DND-41 (cell line): ENCODE measurements at regions not wholly inside any gene's neighbourhood (a gene's known extent, or its start where the extent isn't known, plus 50 kb on each side); places are given as distances from the start of the nearest gene placed in this dataset.

ENCODE experiments used
- ATAC-seq: fragments of 200-7000 bp; cut with Tn5 transposase; 3 replicates; pipeline ENCODE4 v1.9.1; 2021; ENCODE audit warnings: low read depth; ENCODE audit not compliant: insufficient read depth
- DNase-seq: peaks from one replicate; pipeline ENCODE4 v3.0.0-alpha.2; 2020
- H2AFZ ChIP-seq: 2 replicates; pipeline ENCODE4 v1.6.0; 2012; ENCODE audit warnings: low read depth, low read length
- H3K27ac ChIP-seq: 2 replicates; pipeline ENCODE4 v1.5.1; 2012; ENCODE audit warnings: low read length, inconsistent platforms
- H3K27me3 ChIP-seq: fragments of 200-600 bp; sonication (generic); 2 replicates; pipeline ENCODE4 v1.6.0; 2012; ENCODE audit warnings: low read length, mild to moderate bottlenecking, inconsistent platforms; ENCODE audit not compliant: insufficient read depth, poor library complexity
- H3K36me3 ChIP-seq: 2 replicates; pipeline ENCODE4 v1.5.1; 2012; ENCODE audit warnings: low read length, inconsistent platforms; ENCODE audit not compliant: insufficient read depth
- H3K4me1 ChIP-seq: 2 replicates; pipeline ENCODE4 v1.5.1; 2012; ENCODE audit warnings: mild to moderate bottlenecking, low read length; ENCODE audit not compliant: insufficient read depth
- H3K4me2 ChIP-seq: 2 replicates; pipeline ENCODE4 v1.6.0; 2012; ENCODE audit warnings: mild to moderate bottlenecking, moderate library complexity, low read length, inconsistent platforms; ENCODE audit not compliant: insufficient read depth
- H3K4me3 ChIP-seq, 2 experiments: fragments of 200-600 bp in 1 of 2; shearing (Covaris generic) in 1 of 2; 2 replicates each; pipeline ENCODE4 v1.5.1; 2012 to 2016; ENCODE audit warnings: inconsistent platforms in 2 of 2, low read length in 2 of 2, mild to moderate bottlenecking in 2 of 2, low read depth in 1 of 2, moderate library complexity in 1 of 2
- H3K79me2 ChIP-seq: 2 replicates; pipeline ENCODE4 v1.6.0; 2012; ENCODE audit warnings: low read length, inconsistent platforms; ENCODE audit not compliant: insufficient read depth
- H3K9ac ChIP-seq: 2 replicates; pipeline ENCODE4 v1.6.0; 2012; ENCODE audit warnings: low read depth, mild to moderate bottlenecking, inconsistent platforms, low read length, moderate library complexity
- H3K9me3 ChIP-seq: 2 replicates; pipeline ENCODE4 v1.5.1; 2012; ENCODE audit warnings: low read length, moderate library complexity, mild to moderate bottlenecking, inconsistent platforms; ENCODE audit not compliant: insufficient read depth, severe bottlenecking
- H4K20me1 ChIP-seq: 2 replicates; pipeline ENCODE4 v1.6.0; 2012; ENCODE audit warnings: low read length; ENCODE audit not compliant: insufficient read depth
- EZH2 ChIP-seq: IDR thresholded peaks from 3 replicates; pipeline ENCODE4 v1.6.1; 2012; ENCODE audit warnings: borderline replicate concordance, low read depth, mild to moderate bottlenecking, moderate library complexity, low read length, inconsistent platforms; ENCODE audit not compliant: severe bottlenecking
- TF ChIP-seq, protein P1 (sequence below): IDR thresholded peaks from 2 replicates; pipeline ENCODE4 v1.5.1; 2012; ENCODE audit warnings: borderline replicate concordance, low read length, moderate library complexity, mild to moderate bottlenecking; ENCODE audit not compliant: poor library complexity, severe bottlenecking; ENCODE audit errors: extremely low read depth

- no peak for ATAC-seq
- no peaks in the 10 kb centered on the region for H4K20me1 ChIP-seq
- no peak overlapping the region for H3K27ac ChIP-seq
- peaks cover 3% of the 10 kb centered on the region for H3K27me3 ChIP-seq
- no peak overlapping the region for H3K4me2 ChIP-seq
- no peaks in the 10 kb centered on the region for H3K36me3 ChIP-seq
- TF ChIP-seq, protein P1, sequence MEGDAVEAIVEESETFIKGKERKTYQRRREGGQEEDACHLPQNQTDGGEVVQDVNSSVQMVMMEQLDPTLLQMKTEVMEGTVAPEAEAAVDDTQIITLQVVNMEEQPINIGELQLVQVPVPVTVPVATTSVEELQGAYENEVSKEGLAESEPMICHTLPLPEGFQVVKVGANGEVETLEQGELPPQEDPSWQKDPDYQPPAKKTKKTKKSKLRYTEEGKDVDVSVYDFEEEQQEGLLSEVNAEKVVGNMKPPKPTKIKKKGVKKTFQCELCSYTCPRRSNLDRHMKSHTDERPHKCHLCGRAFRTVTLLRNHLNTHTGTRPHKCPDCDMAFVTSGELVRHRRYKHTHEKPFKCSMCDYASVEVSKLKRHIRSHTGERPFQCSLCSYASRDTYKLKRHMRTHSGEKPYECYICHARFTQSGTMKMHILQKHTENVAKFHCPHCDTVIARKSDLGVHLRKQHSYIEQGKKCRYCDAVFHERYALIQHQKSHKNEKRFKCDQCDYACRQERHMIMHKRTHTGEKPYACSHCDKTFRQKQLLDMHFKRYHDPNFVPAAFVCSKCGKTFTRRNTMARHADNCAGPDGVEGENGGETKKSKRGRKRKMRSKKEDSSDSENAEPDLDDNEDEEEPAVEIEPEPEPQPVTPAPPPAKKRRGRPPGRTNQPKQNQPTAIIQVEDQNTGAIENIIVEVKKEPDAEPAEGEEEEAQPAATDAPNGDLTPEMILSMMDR: no peak
- TF ChIP-seq EZH2: no peak
- no peak overlapping the region for H3K4me3 ChIP-seq
- no peak overlapping the region for H3K9ac ChIP-seq
- no peak for DNase-seq
- no peaks in the 10 kb centered on the region for H3K79me2 ChIP-seq
- H2AFZ ChIP-seq: no peak overlapping the region
- no peaks in the 10 kb centered on the region for H3K4me1 ChIP-seq
- H3K9me3 ChIP-seq: no peaks in the 10 kb centered on the region
Observed at GRCh38 chr17:6187836-6188235, 117.7 kb downstream of the WSCD1 start.

DNA sequence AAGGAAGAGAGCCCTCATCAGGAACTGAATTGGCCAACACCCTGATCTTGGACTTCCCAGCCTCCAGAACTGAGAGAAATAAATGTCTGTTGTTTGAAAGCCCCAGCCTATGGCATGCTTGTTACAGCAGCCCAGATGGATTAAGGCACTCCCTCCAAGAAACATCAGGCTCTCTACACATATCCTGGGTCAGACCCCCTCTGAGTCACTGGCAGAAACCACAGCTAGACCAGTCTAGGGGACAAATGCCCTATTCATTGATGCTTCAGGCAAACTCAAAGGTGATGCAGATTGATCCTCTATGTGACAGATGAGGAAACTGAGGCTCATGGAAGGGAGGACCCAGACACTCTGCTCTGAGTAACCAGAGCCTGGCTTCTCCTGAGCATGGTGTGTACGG, 116.8 kb downstream of the WSCD1 start:
- Histone ChIP-seq H2AFZ (no peak overlapping the region), H3K79me2 (no peaks in the 10 kb centered on the region), H3K9me3 (no peaks in the 10 kb centered on the region), H3K4me1 (no peaks in the 10 kb centered on the region), H3K27me3 (peaks cover 3% of the 10 kb centered on the region), H4K20me1 (no peaks in the 10 kb centered on the region), H3K9ac (no peak overlapping the region), H3K4me2 (no peak overlapping the region), H3K4me3 (no peak overlapping the region), H3K27ac (no peak overlapping the region), H3K36me3 (no peaks in the 10 kb centered on the region)
- TF ChIP-seq, protein P1: no peak
- no peak for TF ChIP-seq EZH2
- ATAC-seq: no peak
- DNase-seq: no peak

DNA sequence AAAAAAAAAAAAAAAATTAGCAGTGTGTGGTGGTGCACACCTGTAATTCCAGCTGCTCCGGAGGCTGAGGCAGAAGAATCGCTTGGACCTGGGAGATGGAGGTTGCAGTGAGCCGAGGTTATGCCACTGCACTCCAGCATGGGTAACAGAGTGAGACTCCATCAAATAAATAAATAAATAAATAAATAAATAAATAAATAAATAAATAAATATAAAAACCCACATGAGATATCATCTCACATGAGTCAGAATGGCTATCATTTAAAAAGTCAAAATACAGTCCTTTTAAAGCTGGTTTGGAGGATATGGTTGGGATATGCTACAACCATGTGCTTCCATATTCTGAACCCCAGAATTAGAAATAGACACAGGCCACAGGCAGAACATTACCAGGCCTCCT, 114.3 kb downstream of the WSCD1 start:
- Histone ChIP-seq H3K4me1 (no peaks in the 10 kb centered on the region), H3K36me3 (no peaks in the 10 kb centered on the region), H4K20me1 (no peaks in the 10 kb centered on the region), H3K79me2 (no peaks in the 10 kb centered on the region), H3K27ac (no peak overlapping the region), H3K9ac (no peak overlapping the region), H2AFZ (no peak overlapping the region), H3K4me3 (no peak overlapping the region), H3K4me2 (no peak overlapping the region), H3K27me3 (peaks cover 3% of the 10 kb centered on the region), H3K9me3 (no peaks in the 10 kb centered on the region)
- no peak for TF ChIP-seq EZH2
- TF ChIP-seq, protein P1: no peak
- ATAC-seq: no peak
- no peak for DNase-seq

DNA sequence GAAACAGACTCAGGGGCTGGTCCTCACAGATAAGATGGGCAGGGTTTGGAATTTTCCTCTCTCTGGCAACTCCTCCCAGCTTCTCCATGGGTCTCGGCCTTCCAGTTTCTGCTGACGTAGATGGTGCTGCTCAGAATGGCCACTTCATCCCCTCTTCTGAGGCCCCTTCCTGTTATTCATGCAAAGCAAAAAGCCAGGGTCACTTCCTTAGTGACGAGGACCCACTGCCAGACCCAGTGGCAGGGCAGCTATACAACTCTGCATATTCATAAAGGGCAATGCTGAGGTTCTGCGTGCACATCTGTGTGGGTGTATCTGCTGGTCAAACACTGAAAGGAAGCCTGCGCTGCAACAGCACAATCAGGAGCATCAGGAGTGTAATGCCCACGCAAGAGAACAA, 108.8 kb downstream of the WSCD1 start:
- Histone ChIP-seq H2AFZ (no peak overlapping the region), H3K27ac (no peak overlapping the region), H4K20me1 (no peaks in the 10 kb centered on the region), H3K36me3 (no peaks in the 10 kb centered on the region), H3K79me2 (no peaks in the 10 kb centered on the region), H3K9me3 (no peaks in the 10 kb centered on the region), H3K4me3 (no peak overlapping the region), H3K9ac (no peak overlapping the region), H3K4me1 (no peaks in the 10 kb centered on the region), H3K4me2 (no peak overlapping the region), H3K27me3 (no peaks in the 10 kb centered on the region)
- ATAC-seq (no peak), DNase-seq (no peak)
- TF ChIP-seq EZH2: no peak
- TF ChIP-seq, protein P1: no peak
